Right renal cortex interstitium (tissue), 3 donors: ENCODE measurements at regions not wholly inside any gene's neighbourhood (a gene's known extent, or its start where the extent isn't known, plus 50 kb on each side); places are given as distances from the start of the nearest gene placed in this dataset.

Experiments used
- DNase-seq, 3 donors: peaks; one replicate each; pipeline ENCODE4 v3.0.0-alpha.2; 2013; ENCODE audit warnings: low read depth in 3 of 3, low spot score in 2 of 3

DNA sequence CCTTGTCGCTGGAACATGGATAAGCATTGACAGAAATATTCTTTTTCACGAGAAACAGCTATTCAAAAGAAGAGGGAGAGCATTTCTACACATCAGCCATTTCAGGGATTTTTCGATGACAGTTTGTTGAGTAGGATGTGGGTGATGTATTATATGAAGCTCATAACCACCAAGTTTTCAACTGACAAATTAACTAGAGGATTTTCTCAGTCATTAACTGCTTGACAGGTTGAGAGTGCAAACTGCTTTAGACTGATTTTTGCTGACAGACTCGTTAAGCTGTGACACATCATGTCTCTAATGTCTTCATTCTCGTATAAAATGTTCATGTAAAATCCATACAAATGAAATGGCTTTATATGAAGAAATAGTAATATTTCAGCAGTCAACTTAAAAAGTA is 354.2 kb upstream of the KCNN2 start:
- DNase-seq, result no peak

DNA sequence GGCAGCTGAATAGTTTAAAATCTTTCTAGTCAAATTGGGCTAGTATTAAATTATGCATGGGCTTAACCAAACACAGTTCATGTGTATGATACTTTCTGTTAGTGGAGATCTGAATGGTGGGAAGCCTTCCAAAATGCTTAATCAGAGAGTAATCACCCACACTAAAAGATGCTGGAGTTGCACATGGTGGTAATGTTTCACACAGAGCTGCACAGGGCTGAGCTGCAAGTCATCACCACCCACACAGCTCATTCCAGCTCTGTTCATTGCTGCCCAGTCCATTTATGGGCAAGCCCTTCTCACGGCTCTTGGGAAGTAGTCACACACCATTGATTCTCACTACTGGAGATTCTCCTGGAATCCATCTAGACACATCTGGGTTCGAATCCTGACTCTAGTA is 351.5 kb upstream of the KCNN2 start:
- no peak for DNase-seq

DNA sequence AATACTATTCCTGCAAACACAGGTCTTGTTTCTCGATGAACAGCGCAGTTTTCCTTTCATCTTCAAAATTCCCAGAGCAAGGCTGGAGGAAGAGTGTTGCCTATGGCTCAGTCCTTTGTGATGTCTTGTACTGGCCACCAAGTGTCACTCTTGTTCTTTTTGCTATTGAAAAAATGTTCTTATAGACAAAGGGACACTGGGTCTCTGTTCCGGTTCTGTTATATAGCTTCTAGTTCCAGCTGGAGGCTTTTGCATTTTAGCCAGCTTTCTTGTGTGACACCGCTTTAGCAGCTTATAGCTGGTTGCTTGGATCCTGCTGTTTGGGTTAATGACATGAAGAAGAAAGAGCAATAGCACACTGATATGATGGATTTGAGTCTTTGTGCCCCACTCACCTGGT is 343.7 kb upstream of the KCNN2 start:
- DNase-seq, result no peak

DNA sequence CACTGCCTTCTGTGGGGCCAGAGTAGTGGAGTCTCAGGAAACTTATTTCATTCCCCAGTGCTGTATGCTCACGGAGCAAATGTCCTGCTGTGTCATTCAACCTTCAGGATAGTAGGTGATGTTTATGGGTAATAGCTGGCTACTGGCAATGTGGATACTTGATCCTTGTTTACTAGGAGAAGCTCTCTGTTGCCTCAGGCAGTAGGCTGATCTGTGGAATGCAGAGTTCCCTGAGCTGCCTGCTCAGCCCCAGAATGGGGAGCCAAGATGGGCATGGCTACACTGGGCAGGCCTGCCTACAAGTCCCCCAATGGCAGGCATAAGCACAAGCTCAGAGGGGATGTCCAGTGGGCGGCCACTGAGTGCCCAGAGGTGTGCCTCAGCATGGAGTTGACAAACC is 323.1 kb upstream of the KCNN2 start:
- DNase-seq, result no peak

DNA sequence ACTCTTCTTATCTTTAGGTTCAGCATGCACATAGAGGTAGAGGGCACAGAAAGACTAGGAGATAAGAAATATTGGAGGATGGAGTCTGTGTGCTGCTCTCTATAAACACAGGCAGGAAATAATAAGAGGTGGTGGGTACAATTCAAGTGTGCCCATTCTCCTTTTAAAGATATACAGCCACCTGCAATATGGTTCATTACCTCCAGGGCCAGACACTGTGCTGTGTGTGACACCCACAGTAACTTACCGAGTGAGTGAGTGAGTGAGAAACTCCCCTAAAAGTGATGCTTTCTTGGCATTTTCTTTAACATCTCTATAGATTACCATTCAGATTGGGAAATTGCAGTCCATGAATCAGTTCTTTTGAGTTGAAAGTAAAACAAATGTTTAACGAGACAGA is 311.8 kb upstream of the KCNN2 start:
- DNase-seq, result no peak

DNA sequence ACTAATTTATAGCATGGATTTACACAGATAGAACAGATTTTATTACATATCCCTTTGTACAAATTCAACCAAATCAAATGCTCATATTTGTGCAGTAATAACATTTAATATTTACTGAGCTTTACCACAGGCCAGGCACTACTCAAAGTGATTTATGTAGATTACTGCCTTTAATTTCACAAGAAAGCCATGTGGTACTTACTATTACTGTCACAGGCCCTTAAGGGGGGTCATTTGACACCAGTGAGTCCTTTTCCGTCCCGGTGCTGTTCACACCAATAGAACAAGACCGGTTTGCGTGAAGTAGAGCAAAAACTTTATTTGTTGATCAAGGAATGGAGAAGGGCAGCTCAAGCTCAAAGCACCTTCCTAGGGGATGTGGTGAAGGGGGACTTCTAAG is 308.5 kb upstream of the KCNN2 start:
- peak in 1 of 3 donors; percentile 16 for DNase-seq

DNA sequence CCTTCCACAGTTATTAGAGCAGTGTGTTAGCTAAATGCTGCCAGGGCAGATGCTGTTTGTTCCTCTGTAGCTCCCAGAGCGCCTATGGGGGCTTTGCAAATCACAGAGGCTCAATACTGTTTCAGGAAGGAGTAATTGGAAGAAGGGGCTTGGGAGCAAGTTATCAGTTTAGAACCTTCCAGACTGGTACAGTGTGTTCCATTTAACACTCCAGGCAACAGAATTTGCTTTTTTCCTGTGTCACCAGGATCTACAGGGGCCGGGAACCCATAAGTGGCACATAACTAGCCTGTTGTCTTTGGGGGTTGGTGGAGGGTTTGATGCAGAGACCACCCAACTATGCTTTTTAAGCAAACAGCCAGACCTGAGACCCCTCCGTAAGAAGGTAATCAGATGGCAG is 307.3 kb upstream of the KCNN2 start:
- DNase-seq, result no peak

DNA sequence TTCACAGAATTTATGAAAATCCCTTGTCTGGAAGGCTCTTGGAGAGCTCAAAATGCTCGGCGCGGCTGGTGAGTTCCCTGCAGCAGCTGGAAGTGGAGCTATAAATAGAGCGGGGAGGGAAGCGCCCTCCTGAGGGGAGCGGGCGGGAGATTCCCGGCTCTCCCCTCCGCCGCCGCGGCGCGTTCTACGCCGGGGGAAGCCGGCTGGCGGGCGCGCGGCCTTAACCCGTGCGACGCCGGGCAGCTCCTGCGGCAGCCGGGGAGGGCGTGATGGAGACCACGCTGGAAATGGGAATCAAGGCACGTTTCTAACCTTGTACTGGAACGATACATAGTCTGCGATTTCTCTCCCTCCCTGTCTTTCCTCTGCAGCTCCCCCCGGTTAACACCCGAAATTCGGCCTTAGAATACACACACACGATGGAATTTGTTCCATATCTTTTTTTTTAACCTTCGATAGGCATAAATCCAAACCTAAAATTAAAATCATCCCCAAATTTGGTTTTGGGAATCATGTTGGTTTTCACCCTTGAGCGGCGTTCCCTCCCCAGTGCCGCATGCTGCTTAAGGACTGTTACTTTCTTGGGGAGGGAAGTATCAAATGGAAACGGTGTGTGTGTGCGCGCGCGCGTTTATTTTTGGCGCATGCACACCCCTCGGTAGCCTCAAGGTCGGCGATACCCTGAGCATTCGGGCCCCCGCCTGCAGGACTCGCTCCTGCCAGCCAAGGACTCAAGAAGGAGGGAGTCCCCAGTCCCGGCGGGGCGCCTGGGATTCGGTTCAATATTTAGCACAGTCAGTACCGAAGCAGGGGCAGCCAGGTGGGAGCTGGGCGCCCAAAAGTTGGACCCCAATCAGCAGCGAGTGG is 306.3 kb upstream of the KCNN2 start:
- DNase-seq, result peak in 2 of 3 donors; percentile 59 to 80

DNA sequence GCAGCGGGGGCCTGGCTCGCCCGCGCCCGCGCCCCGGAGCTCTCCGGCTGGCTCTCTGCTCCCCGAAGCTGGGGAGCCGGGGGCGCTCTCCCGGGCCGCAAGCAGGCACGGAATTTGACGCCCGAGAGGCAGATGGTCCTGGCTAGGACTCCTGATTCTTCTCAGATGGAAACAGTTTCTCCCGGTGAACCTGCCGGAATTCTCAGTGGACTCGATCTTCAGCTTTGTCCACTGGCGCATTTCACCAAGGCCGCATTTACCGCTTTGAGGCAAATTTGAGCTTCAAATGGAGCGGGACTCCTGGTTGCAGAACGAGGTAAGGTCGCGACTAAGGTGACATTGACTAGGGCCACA is 305.7 kb upstream of the KCNN2 start:
- DNase-seq, result no peak

DNA sequence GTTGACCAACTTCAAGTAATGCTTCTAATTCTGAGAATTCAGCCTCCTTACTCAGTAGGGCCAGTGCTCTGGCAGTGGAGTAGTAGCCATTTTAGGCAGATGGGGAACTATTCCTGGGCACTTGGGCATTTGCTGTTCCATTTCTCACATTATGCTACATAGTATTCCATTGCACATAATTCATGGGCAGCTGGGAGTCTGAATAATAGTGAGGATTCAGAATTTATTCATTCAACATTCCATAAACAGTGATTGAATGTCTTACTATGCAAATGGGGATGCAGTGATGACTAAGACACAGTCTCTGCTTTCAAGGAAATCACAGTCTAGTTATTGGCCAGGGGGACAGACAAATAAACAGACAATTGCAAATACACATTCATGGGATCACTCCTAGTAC is 301.0 kb upstream of the KCNN2 start:
- DNase-seq, result no peak

DNA sequence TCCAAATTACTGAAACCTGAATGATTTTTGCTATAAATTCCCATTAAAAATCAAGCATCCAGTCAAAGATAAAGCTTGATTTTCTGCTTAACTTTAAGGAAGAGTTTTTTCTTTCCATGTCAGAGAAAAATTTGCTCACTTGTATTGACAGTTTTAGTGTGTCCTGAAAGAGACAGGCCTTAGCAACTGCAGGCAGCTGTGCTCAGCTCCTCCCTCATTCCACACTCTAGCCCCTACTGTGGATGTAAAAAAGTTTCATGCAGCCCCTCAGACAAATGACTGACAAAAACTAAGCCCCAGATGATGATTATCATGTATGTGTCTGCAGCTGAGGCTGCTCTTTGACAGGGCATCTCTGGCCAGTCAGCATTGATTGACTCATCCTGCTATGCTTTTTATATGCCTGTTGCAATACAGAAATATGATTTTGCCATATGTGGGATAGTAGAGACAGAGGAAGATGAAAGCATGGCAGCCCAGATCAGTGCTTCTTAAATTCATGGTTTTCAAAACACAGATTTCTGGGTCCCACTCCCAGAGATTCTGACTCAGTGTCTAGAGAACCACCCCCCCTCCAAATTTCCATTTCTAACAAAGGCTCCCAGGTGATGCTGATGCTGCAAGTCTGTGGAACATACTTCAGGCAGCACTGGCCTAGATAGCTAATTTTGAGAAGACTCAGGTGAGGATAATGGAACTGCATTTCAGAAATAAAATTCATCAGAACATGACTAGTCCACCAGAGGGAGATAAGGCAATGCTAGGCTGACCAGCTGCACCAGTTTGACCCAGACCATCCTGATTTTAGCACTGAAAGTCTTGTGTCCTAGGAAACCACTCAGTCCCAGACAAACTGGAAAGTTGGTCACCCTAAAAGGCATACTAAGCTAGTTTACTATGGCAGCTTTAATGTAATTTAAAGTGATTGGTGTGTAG is 298.7 kb upstream of the KCNN2 start:
- DNase-seq, result no peak

DNA sequence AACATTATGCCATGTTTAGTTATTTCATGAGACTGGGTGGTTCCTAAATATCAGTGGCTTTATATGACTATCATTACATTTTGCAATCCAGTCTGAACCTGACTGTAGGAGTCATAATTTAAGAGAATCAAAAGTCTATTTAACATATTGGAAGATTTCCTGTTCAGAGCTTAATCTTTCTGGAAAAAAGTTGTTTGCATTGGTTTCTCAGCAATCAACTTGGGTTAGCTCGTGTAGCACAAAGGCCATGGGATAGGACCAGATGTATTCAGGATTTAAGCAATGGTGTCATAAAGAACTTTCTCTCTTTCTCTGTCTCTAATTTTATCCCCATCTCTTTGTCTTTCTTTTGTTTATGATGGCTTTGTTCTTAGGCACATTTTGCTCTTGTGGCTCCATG is 296.0 kb upstream of the KCNN2 start:
- no peak for DNase-seq

DNA sequence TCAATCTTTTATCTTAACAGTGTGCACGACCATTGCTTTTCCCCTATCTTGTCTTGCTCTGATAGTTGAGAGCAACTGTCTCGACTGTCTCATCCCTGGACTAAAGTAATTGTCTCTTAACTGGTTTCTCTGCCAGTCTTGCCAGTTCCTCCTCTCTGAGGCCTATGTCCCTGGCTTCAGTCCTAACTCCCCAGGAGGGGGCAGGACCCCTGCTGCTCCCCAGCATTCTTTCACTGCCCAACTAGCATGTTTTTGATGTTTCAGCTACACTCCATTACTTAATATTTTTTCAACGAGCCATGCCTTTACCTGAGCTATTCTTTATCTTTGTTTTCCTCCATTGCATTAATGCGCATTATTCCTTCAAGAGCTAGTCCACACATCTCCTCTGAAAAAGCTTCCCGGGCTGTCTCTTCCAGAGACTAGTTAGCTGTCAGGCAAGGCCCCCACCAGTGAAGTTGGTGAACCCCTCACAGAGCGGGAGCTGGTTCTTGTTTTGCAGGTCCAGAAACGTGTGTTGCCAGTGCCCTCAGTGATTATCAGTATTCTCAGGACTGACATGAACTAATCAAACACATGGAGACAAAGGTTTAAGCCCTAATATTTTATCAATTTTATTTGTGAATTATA is 291.7 kb upstream of the KCNN2 start:
- no peak for DNase-seq

DNA sequence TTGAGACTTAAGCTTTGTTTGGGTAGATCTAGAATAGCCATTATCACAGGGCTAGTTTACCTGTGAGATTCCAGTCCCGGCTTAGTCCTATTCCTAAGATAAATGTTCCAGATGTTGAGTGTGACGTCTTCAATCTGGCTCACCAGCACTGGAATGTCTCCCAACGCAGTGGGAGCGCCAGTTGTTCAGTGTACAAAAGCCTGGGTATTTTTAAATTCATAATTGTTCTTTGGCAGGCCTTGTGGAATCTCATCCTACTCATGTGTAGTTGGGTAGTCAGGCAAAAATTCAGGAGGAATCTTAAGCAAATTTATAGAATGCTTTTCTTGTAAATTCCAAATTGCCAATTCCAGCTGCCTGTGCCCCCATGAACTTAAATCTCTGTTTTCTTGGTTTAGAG is 272.6 kb upstream of the KCNN2 start:
- DNase-seq, result no peak

DNA sequence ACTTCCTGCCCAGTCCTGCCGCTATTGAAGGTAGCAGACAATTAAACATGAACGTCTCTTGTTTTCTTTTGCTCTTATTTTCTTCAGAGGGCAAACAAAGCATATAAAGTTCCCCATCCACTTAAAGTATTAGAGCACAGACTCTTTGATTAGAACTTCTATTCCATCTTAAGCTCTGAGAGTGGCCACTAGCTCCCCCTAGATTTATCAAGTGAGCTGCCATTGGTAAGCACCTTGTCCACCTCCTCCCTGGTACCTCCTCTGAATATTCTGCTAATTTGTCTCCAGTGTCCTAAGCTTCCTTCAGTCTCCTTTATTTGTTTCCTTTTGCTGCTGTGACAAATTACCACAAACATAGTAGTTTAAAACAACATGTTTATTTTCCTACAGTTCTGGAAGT is 264.3 kb upstream of the KCNN2 start:
- no peak for DNase-seq

DNA sequence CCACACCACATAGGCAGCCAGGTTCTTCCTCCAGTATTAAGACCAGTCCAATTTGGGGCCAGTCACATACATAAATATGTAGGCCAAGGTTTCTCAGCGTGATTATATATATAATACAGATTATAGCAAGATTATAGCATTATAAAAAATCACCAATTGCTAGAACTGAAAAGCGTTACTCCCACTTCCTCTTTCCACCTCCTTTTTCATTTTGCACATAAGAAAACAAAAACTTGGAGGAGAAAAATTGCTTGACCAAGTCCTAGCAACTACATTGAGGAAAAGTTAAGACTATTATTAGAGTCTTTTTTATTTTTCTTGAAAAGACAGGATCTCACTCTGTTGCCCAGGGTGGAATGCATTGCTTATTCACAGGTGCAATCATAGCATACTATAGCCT is 262.7 kb upstream of the KCNN2 start:
- no peak for DNase-seq

DNA sequence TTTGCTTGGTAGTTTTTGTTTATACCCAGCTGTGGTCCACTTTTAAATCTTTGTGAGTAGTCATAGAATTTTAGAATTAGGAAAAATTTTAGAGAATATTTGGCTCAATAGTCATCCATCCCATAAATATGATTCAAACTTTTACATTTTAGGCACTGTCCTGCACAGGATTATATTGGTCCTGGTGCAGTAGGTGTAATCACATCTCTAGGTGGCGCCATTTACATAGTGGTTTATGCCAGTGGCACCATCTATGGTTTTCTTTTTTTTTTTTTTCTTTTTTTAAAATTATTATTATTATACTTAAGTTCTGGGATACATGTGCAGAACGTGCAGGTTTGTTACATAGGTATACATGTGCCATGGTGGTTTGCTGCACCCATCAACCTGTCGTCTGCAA is 260.7 kb upstream of the KCNN2 start:
- no peak for DNase-seq

DNA sequence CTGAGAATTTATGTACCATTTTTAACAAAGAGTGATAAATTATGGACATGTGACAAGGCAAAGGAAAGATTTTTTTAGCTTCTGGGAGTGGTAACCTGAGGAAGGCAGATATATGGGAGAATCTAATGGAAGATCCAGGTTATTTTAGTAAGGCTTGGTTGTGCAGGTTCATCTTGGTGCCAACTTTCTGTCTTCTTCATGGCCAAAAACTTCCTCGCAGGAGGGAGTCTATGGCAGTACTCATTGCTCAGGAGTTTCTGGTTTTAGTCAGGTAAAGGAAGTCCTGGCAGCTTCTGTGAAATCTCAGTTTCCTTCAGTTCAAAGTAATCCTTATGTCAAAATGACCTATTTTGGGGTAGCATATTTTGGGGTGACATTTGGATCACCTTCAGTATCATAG is 248.3 kb upstream of the KCNN2 start:
- DNase-seq, result no peak

DNA sequence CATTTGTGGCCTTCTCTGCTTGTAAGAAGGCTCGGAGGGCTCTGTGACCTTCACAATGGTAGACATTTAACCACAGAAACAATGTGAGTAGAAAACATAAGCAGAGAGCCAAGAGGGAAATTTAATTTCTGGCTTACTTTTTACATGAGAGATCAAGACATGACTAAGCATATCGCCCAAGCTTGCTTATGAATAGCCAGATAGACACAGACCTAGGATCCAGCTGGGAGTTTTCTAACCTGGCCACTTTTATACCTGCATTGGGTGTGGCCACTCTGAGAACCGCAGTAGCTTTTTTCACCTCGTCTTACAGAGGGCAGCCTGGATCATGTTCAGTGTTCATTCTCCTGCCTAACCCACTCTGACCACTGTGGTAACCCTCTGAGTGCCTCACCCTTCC is 244.9 kb upstream of the KCNN2 start:
- DNase-seq, result no peak

DNA sequence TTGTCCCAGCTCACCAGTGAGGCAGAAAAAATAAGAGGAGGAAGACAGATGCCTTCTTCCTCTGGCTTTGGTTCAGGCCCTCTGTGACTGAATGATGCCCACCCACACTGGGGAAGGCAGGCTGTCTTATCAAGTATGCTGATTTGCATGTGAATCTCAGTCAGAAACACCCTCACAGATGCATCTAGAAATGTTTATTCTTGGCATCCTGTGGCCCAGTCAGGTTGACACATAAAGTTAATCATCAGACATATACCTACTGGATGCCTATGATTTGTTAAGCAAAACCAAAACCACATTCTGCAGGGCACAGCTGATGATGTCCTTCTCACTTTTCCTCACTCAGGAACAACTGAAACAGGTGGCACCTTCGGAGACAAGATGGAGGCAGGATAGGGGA is 243.4 kb upstream of the KCNN2 start:
- no peak for DNase-seq

DNA sequence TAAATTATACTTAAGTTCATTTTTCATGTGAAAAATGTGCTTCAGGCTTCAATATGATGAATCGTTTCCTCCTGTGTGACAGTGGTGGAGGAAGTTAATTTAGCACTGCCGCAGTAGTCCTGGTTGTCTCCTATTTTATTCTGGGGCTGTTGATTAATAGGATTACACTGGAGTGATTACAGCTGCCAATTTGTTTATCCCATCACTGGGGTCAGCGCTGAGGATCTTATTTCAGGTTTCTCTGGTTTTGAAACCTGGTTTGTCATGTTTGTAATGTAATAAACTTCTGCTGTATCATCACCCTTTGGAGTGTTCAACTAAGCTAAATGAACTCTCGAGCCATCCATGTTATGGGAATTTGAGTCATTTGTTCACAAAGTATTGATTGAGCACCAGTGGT is 241.7 kb upstream of the KCNN2 start:
- no peak for DNase-seq

DNA sequence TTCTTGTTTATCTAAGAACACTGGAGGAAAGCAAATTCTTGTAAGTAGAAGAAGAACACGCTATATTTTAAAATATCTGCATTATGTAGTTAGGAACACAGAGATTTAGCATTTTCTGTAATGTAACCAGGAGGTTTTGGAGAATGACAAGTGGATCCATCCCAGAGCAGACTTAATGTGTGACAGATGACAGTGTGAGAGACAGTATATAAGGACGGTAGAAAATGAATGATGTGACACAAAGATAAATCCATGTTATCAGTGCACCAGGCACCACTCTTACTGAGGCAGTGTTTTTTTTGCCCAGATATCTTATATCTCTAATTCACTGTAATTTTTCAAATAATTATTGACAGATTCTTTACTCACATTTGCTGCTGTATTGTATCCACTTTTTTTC is 239.0 kb upstream of the KCNN2 start:
- DNase-seq, result no peak
